DMS153 treated with DMSO at 0.1 percent for 48 hours (cell line): ENCODE measurements at regions not wholly inside any gene's neighbourhood (a gene's known extent, or its start where the extent isn't known, plus 50 kb on each side); places are given as distances from the start of the nearest gene placed in this dataset.
"Not testable (repeated sequence)": the region's sequence is repeated elsewhere in the genome, so short reads cannot be mapped to it uniquely, and the experiment has no call there.

Experiments used
- DNase-seq: peaks from one replicate; lab custom pipeline; 2025; ENCODE audit not compliant: unreplicated experiment; lab: John Stamatoyannopoulos, UW

- DNase-seq: no peak
Observed at GRCh38 chr4:29704059-29704458, 1016.1 kb upstream of the PCDH7 start.

- DNase-seq: no peak
Observed at GRCh38 chr4:29708473-29708872, 1011.7 kb upstream of the PCDH7 start.

- DNase-seq: no peak
Observed at GRCh38 chr4:29710519-29710918, 1009.6 kb upstream of the PCDH7 start.

- DNase-seq: no peak
Observed at GRCh38 chr4:29711226-29711625, 1008.9 kb upstream of the PCDH7 start.

- DNase-seq: no peak
Observed at GRCh38 chr4:29717287-29718057, 1002.7 kb upstream of the PCDH7 start.

GRCh38 chr4:29718136-29718535 is 1002.0 kb upstream of the PCDH7 start:
- DNase-seq: no peak

- DNase-seq: no peak
Observed at GRCh38 chr4:29722253-29722652, 997.9 kb upstream of the PCDH7 start.

- DNase-seq: no peak
Observed at GRCh38 chr4:29726938-29727337, 993.2 kb upstream of the PCDH7 start.

- no peak for DNase-seq
Observed at GRCh38 chr4:29734343-29735213, 985.6 kb upstream of the PCDH7 start.

GRCh38 chr4:29756966-29757365 is 963.2 kb upstream of the PCDH7 start:
- DNase-seq: no peak

- no peak for DNase-seq
Observed at GRCh38 chr4:29762151-29762550, 958.0 kb upstream of the PCDH7 start.

- no peak for DNase-seq
Observed at GRCh38 chr4:29770627-29771026, 949.5 kb upstream of the PCDH7 start.

- DNase-seq: not testable (repeated sequence)
Observed at GRCh38 chr4:29788123-29788522, 932.0 kb upstream of the PCDH7 start.

- DNase-seq: no peak
Observed at GRCh38 chr4:29805245-29805644, 914.9 kb upstream of the PCDH7 start.

GRCh38 chr4:29805916-29806480 is 914.2 kb upstream of the PCDH7 start:
- no peak for DNase-seq

GRCh38 chr4:29817961-29818360 is 902.2 kb upstream of the PCDH7 start:
- DNase-seq: no peak

- DNase-seq: no peak
Observed at GRCh38 chr4:29829067-29829466, 891.1 kb upstream of the PCDH7 start.

- peak; percentile 33 for DNase-seq
Observed at GRCh38 chr4:29852537-29852936, 867.6 kb upstream of the PCDH7 start.

- DNase-seq: peak; percentile 20
Observed at GRCh38 chr4:29853833-29854232, 866.3 kb upstream of the PCDH7 start.

- DNase-seq: no peak
Observed at GRCh38 chr4:29861307-29861706, 858.9 kb upstream of the PCDH7 start.

GRCh38 chr4:29867412-29867811 is 852.8 kb upstream of the PCDH7 start:
- no peak for DNase-seq

GRCh38 chr4:29900336-29900735 is 819.8 kb upstream of the PCDH7 start:
- no peak for DNase-seq
